ENCODE measurements at regions not wholly inside any gene's neighbourhood (a gene's known extent, or its start where the extent isn't known, plus 50 kb on each side); places are given as distances from the start of the nearest gene placed in this dataset.

- DNase-seq (ENCODE audit: insufficient read length, low spot score) (no peak), FAIRE-seq (no peak)
- TF ChIP-seq CTCF (IDR thresholded peaks at IDR 0.05; ENCODE audit: insufficient read depth, missing control alignments) = no peak
Measured at GRCh38 chrX:94633237-94633636, 959.2 kb downstream of the FAM133A start.

- no peak for TF ChIP-seq CTCF (IDR thresholded peaks at IDR 0.05; ENCODE audit: insufficient read depth, missing control alignments)
- no peak for DNase-seq (ENCODE audit: insufficient read length, low spot score)
- no peak for FAIRE-seq
Measured at GRCh38 chrX:94635003-94635402, 961.0 kb downstream of the FAM133A start.

- FAIRE-seq (no peak), DNase-seq (ENCODE audit: insufficient read length, low spot score) (no peak)
- TF ChIP-seq CTCF (IDR thresholded peaks at IDR 0.05; ENCODE audit: insufficient read depth, missing control alignments) = no peak
Measured at GRCh38 chrX:94645726-94646125, 971.7 kb downstream of the FAM133A start.

- FAIRE-seq (no peak), DNase-seq (ENCODE audit: insufficient read length, low spot score) (no peak)
- no peak for TF ChIP-seq CTCF (IDR thresholded peaks at IDR 0.05; ENCODE audit: insufficient read depth, missing control alignments)
Measured at GRCh38 chrX:94655180-94655579, 981.2 kb downstream of the FAM133A start.

GRCh38 chrX:94662689-94663088 lies 988.7 kb downstream of the FAM133A start:
- no peak for DNase-seq (ENCODE audit: insufficient read length, low spot score)

GRCh38 chrX:94676285-94676684 lies 1002.3 kb downstream of the FAM133A start:
- TF ChIP-seq CTCF (IDR thresholded peaks at IDR 0.05; ENCODE audit: insufficient read depth, missing control alignments) = no peak
- no peak for DNase-seq (ENCODE audit: insufficient read length, low spot score)
- no peak for FAIRE-seq

More at GRCh38 chrX:94662689-94663088, 988.7 kb downstream of the FAM133A start:
- no peak for TF ChIP-seq CTCF (IDR thresholded peaks at IDR 0.05; ENCODE audit: insufficient read depth, missing control alignments)
- FAIRE-seq = no peak

GRCh38 chrX:94686071-94686470 lies 1012.1 kb downstream of the FAM133A start:
- no peak for TF ChIP-seq CTCF (IDR thresholded peaks at IDR 0.05; ENCODE audit: insufficient read depth, missing control alignments)
- no peak for DNase-seq (ENCODE audit: insufficient read length, low spot score)
- no peak for FAIRE-seq
